ENCODE measurements at regions not wholly inside any gene's neighbourhood (a gene's known extent, or its start where the extent isn't known, plus 50 kb on each side); places are given as distances from the start of the nearest gene placed in this dataset.

DNA sequence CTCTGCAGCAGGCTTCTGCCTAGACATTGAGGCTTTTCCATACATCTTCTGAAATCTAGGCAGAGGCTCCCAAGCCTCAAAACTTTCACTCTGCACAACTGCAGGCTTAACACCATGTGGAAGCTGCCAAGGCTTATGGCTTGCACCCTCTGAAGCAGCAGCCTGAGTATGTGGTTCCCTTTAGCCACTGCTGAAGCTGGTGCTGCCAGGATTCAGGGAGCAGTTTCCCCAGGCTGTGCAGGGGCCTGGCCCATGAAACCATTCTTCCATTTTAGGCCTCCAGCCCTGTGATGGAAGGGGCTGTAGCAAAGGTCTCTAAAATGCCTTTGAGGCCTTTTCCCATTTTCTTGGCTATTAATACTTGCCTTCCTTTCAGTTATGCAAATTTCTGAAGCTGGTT is 680.3 kb upstream of the FTMT start:
- TF ChIP-seq, protein P1, sequence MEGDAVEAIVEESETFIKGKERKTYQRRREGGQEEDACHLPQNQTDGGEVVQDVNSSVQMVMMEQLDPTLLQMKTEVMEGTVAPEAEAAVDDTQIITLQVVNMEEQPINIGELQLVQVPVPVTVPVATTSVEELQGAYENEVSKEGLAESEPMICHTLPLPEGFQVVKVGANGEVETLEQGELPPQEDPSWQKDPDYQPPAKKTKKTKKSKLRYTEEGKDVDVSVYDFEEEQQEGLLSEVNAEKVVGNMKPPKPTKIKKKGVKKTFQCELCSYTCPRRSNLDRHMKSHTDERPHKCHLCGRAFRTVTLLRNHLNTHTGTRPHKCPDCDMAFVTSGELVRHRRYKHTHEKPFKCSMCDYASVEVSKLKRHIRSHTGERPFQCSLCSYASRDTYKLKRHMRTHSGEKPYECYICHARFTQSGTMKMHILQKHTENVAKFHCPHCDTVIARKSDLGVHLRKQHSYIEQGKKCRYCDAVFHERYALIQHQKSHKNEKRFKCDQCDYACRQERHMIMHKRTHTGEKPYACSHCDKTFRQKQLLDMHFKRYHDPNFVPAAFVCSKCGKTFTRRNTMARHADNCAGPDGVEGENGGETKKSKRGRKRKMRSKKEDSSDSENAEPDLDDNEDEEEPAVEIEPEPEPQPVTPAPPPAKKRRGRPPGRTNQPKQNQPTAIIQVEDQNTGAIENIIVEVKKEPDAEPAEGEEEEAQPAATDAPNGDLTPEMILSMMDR (IDR thresholded peaks at IDR 0.05), result no peak
- TF ChIP-seq MAFK (IDR thresholded peaks at IDR 0.05; ENCODE audit: partially characterized antibody), result no peak
- no peak for TF ChIP-seq CHD2 (IDR thresholded peaks at IDR 0.05; ENCODE audit: low read length, partially characterized antibody)
- no peak for TF ChIP-seq CEBPB (IDR thresholded peaks at IDR 0.05)
- no peak for TF ChIP-seq NFE2L2 (conservative IDR thresholded peaks at IDR 0.05; ENCODE audit: low read length)
- no peak for TF ChIP-seq POLR2A (IDR thresholded peaks at IDR 0.05; ENCODE audit: low read length)
- no peak for TF ChIP-seq EHF (CRISPR knock-in tag; IDR thresholded peaks at IDR 0.05)
- TF ChIP-seq KDM1A (IDR thresholded peaks at IDR 0.05; ENCODE audit: low read depth), result no peak
- TF ChIP-seq JUN (IDR thresholded peaks at IDR 0.05), result no peak
- TF ChIP-seq, protein P2, sequence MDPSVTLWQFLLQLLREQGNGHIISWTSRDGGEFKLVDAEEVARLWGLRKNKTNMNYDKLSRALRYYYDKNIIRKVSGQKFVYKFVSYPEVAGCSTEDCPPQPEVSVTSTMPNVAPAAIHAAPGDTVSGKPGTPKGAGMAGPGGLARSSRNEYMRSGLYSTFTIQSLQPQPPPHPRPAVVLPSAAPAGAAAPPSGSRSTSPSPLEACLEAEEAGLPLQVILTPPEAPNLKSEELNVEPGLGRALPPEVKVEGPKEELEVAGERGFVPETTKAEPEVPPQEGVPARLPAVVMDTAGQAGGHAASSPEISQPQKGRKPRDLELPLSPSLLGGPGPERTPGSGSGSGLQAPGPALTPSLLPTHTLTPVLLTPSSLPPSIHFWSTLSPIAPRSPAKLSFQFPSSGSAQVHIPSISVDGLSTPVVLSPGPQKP (IDR thresholded peaks at IDR 0.05; ENCODE audit: low read depth, low read length), result no peak
- TF ChIP-seq, protein P3, sequence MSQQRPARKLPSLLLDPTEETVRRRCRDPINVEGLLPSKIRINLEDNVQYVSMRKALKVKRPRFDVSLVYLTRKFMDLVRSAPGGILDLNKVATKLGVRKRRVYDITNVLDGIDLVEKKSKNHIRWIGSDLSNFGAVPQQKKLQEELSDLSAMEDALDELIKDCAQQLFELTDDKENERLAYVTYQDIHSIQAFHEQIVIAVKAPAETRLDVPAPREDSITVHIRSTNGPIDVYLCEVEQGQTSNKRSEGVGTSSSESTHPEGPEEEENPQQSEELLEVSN (IDR thresholded peaks at IDR 0.05; ENCODE audit: borderline replicate concordance, low read depth), result no peak
- TF ChIP-seq TFCP2L1 (CRISPR knock-in tag; IDR thresholded peaks at IDR 0.05), result no peak
